WTC11 (cell line): ENCODE measurements at regions not wholly inside any gene's neighbourhood (a gene's known extent, or its start where the extent isn't known, plus 50 kb on each side); places are given as distances from the start of the nearest gene placed in this dataset.

Experiments used
- ATAC-seq: fragments of 200-7000 bp; cut with Tn5 transposase; 2 replicates; pipeline ENCODE4 v1.10.0; 2021; ENCODE audit warnings: mild to moderate bottlenecking, moderate library complexity
- CTCF ChIA-PET: fragments of 300-600 bp; sonication (Branson Sonifier 250); formaldehyde crosslinking; loops from one replicate; lab custom pipeline; 2021; ENCODE audit warnings: antibody characterized with exemption; lab: Charles Lee
- POLR2A ChIA-PET: fragments of 350-600 bp; sonication (Branson Sonifier 250); formaldehyde crosslinking; loops from one replicate; lab custom pipeline; 2021; ENCODE audit warnings: antibody characterized with exemption; lab: Charles Lee
- DNase-seq: peaks from one replicate; pipeline ENCODE4 v3.0.0; 2021; ENCODE audit warnings: low spot score
- H3K27ac Mint-ChIP-seq: 2 replicates; pipeline ENCODE4 v1.8.0; 2021; ENCODE audit warnings: mixed read lengths
- H3K27me3 Mint-ChIP-seq: 2 replicates; pipeline ENCODE4 v1.8.0; 2021; ENCODE audit warnings: low read depth, mild to moderate bottlenecking, moderate library complexity, mixed read lengths
- H3K36me3 Mint-ChIP-seq: 2 replicates; pipeline ENCODE4 v1.8.0; 2021; ENCODE audit warnings: mixed read lengths
- H3K4me1 Mint-ChIP-seq: 2 replicates; pipeline ENCODE4 v1.8.0; 2022; ENCODE audit warnings: mixed read lengths
- H3K4me3 Mint-ChIP-seq: 2 replicates; pipeline ENCODE4 v1.8.0; 2021; ENCODE audit warnings: mild to moderate bottlenecking, moderate library complexity, mixed read lengths
- H3K9me3 Mint-ChIP-seq: 2 replicates; pipeline ENCODE4 v1.8.0; 2021; ENCODE audit warnings: mixed read lengths
- ARID4B ChIP-seq: sonication (generic); formaldehyde crosslinking; IDR thresholded peaks from 2 replicates; pipeline ENCODE4 v1.8.0; 2023; ENCODE audit warnings: missing genetic modification reagents, mild to moderate bottlenecking, borderline replicate concordance
- E2F1 ChIP-seq: sonication (generic); formaldehyde crosslinking; IDR thresholded peaks from 2 replicates; pipeline ENCODE4 v1.8.0; 2022; ENCODE audit warnings: mild to moderate bottlenecking, missing genetic modification reagents
- ETV6 ChIP-seq: sonication (generic); formaldehyde crosslinking; IDR thresholded peaks from 2 replicates; pipeline ENCODE4 v1.8.1; 2022; ENCODE audit warnings: mild to moderate bottlenecking, missing genetic modification reagents
- GRHL2 ChIP-seq: fragments of 250-450 bp; sonication (Bioruptor Pico); IDR thresholded peaks from 2 replicates; pipeline ENCODE4 v1.8.0; 2022; ENCODE audit warnings: mild to moderate bottlenecking, moderate library complexity; ENCODE audit not compliant: insufficient replicate concordance, severe bottlenecking
- JUN ChIP-seq: sonication (generic); formaldehyde crosslinking; IDR thresholded peaks from 2 replicates; pipeline ENCODE4 v1.8.0; 2023; ENCODE audit warnings: mild to moderate bottlenecking, missing genetic modification reagents
- NFE2L1 ChIP-seq: sonication (generic); formaldehyde crosslinking; IDR thresholded peaks from 2 replicates; pipeline ENCODE4 v1.8.1; 2023; ENCODE audit warnings: missing genetic modification reagents
- SMAD3 ChIP-seq: sonication (generic); formaldehyde crosslinking; IDR thresholded peaks from 2 replicates; pipeline ENCODE4 v1.8.0; 2022; ENCODE audit warnings: missing genetic modification reagents, mild to moderate bottlenecking, borderline replicate concordance
- ZNF263 ChIP-seq: sonication (generic); formaldehyde crosslinking; IDR thresholded peaks from 2 replicates; pipeline ENCODE4 v1.8.1; 2022; ENCODE audit warnings: low read depth, mild to moderate bottlenecking, moderate library complexity, missing genetic modification reagents
- ZNF425 ChIP-seq: fragments of 250-450 bp; sonication (Bioruptor Pico); conservative IDR thresholded peaks from 2 replicates; pipeline ENCODE4 v1.9.0; 2021; ENCODE audit warnings: mild to moderate bottlenecking
- TF ChIP-seq, protein P1 (sequence below): sonication (generic); formaldehyde crosslinking; IDR thresholded peaks from 2 replicates; pipeline ENCODE4 v1.8.1; 2023; ENCODE audit warnings: mild to moderate bottlenecking, missing genetic modification reagents, moderate library complexity
- TF ChIP-seq, protein P2 (sequence below): fragments of 250-450 bp; sonication (Bioruptor Pico); IDR thresholded peaks from 2 replicates; pipeline ENCODE4 v1.9.0; 2021; ENCODE audit warnings: moderate library complexity, mild to moderate bottlenecking, inconsistent platforms, borderline replicate concordance

- CTCF ChIA-PET = no interaction called here
- POLR2A ChIA-PET = no interaction called here
These were observed 204.0 kb upstream of the CRBN start for GRCh38 chr3:3383461-3383860.

More at GRCh38 chr3:3383461-3383860, 204.0 kb upstream of the CRBN start:
- Mint-ChIP-seq H3K4me1 (no peaks in the 10 kb centered on the region), H3K9me3 (peaks cover 67% of the 10 kb centered on the region), H3K27me3 (peaks cover 10% of the 10 kb centered on the region), H3K36me3 (peaks cover 13% of the 10 kb centered on the region), H3K4me3 (no peak overlapping the region), H3K27ac (no peak overlapping the region)
- DNase-seq (no peak), ATAC-seq (no peak)
- TF ChIP-seq ZNF425 (no peak), GRHL2 (CRISPR knock-in tag) (no peak), ARID4B (no peak), NFE2L1 (CRISPR knock-in tag) (no peak), SMAD3 (CRISPR knock-in tag) (no peak), ZNF263 (CRISPR knock-in tag) (no peak), ETV6 (no peak), E2F1 (CRISPR knock-in tag) (no peak), JUN (CRISPR knock-in tag) (no peak)
- TF ChIP-seq, protein P1, sequence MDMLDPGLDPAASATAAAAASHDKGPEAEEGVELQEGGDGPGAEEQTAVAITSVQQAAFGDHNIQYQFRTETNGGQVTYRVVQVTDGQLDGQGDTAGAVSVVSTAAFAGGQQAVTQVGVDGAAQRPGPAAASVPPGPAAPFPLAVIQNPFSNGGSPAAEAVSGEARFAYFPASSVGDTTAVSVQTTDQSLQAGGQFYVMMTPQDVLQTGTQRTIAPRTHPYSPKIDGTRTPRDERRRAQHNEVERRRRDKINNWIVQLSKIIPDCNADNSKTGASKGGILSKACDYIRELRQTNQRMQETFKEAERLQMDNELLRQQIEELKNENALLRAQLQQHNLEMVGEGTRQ (CRISPR knock-in tag) = no peak
- TF ChIP-seq, protein P2, sequence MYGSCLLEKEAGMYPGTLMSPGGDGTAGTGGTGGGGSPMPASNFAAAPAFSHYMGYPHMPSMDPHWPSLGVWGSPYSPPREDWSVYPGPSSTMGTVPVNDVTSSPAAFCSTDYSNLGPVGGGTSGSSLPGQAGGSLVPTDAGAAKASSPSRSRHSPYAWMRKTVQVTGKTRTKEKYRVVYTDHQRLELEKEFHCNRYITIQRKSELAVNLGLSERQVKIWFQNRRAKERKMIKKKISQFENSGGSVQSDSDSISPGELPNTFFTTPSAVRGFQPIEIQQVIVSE (CRISPR knock-in tag) = no peak
